ENCODE measurements at regions not wholly inside any gene's neighbourhood (a gene's known extent, or its start where the extent isn't known, plus 50 kb on each side); places are given as distances from the start of the nearest gene placed in this dataset.
"Not testable (repeated sequence)": the region's sequence is repeated elsewhere in the genome, so short reads cannot be mapped to it uniquely, and the experiment has no call there.

DNA sequence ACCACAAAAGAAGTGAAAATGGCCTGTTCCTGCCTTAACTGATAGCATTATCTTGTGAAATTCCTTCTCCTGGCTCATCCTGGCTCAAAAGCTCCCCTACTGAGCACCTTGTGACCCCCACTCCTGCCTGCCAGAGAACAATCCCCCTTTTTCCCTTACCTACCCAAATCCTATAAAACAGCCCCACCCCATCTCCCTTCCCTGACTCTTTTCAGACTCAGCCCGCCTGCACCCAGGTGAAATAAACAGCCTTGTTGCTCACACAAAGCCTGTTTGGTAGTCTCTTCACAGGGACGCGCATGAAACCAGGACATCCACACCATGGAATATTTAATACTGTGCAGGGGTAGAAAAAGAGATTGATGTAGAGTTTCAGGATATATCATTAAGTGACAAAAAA is 1677.0 kb downstream of the C4orf33 start:
- H3K4me1 ChIP-seq (ENCODE audit: control insufficient read depth in 2 of 2, insufficient read depth in 2 of 2, low read length in 2 of 2); H3K27ac ChIP-seq (ENCODE audit: low read length in 2 of 2); H3K4me2 ChIP-seq (replicated peaks; ENCODE audit: low read depth, low read length, poor library complexity, severe bottlenecking); DNase-seq; H3K9ac ChIP-seq (ENCODE audit: low read length); POLR2A ChIA-PET; H3K79me2 ChIP-seq (ENCODE audit: control insufficient read depth, insufficient read depth, low read length); CTCF ChIA-PET; H3K9me3 ChIP-seq (ENCODE audit: control extremely low read depth in 1 of 3, control insufficient read depth in 2 of 3, insufficient read depth in 1 of 3, low read length in 2 of 3); H3K27me3 Mint-ChIP-seq; ATAC-seq (ENCODE audit: low read depth); H2AFZ ChIP-seq (ENCODE audit: insufficient read depth, low read depth, low read length, poor library complexity, severe bottlenecking); intact Hi-C loops (cut with micrococcal nuclease); H4K20me1 ChIP-seq (ENCODE audit: control insufficient read depth, insufficient read depth, low read length, poor library complexity, severe bottlenecking); H3K27ac Mint-ChIP-seq; H3K9me3 Mint-ChIP-seq (ENCODE audit: insufficient read depth); H3K36me3 ChIP-seq (replicated peaks in 1 of 2; ENCODE audit: control extremely low read depth in 1 of 2, control insufficient read depth in 1 of 2, extremely low read depth in 1 of 2, insufficient read depth in 2 of 2, low read length in 1 of 2); H3K4me3 Mint-ChIP-seq; H3K4me1 Mint-ChIP-seq; H3K27me3 ChIP-seq (replicated peaks in 1 of 4; ENCODE audit: control extremely low read depth in 1 of 4, control insufficient read depth in 3 of 4, insufficient read depth in 4 of 4, low read length in 3 of 4); H3K4me3 ChIP-seq (ENCODE audit: control extremely low read depth in 1 of 5, extremely low read depth in 1 of 5, insufficient read depth in 1 of 5, low read depth in 2 of 5, low read length in 4 of 5): not testable (repeated sequence)
- WGBS (ENCODE audit: insufficient coverage): no CpG with 5 or more reads among the region's 3 CpGs

DNA sequence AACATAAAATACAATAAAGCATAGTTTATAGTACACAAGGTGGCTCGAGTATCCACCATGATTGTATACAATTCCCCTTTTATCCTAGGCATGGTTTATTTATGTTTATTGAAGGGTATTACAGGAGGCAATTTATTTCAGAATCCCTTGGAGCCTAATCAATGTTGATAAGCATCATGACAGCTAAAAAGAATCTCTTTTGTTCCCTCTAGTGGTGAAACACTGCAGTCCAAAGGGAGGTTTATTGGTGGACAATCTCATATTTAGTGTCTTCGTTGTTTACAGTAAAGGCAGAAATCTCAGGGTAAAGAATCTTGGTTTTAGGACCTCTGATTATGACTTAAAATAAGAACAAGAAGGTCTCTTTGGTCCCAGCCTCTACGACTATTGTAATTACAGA is 1712.5 kb downstream of the C4orf33 start:
- Histone ChIP-seq H3K27me3 (replicated peaks in 1 of 4; ENCODE audit: control extremely low read depth in 1 of 4, control insufficient read depth in 3 of 4, insufficient read depth in 4 of 4, low read length in 3 of 4) (no peaks in the 10 kb centered on the region), H4K20me1 (ENCODE audit: control insufficient read depth, insufficient read depth, low read length, poor library complexity, severe bottlenecking) (no peaks in the 10 kb centered on the region), H3K79me2 (ENCODE audit: control insufficient read depth, insufficient read depth, low read length) (no peaks in the 10 kb centered on the region), H3K9me3 (ENCODE audit: control extremely low read depth in 1 of 3, control insufficient read depth in 2 of 3, insufficient read depth in 1 of 3, low read length in 2 of 3) (no peaks in the 10 kb centered on the region), H2AFZ (ENCODE audit: insufficient read depth, low read depth, low read length, poor library complexity, severe bottlenecking) (no peak overlapping the region), H3K27ac (ENCODE audit: low read length in 2 of 2) (no peak overlapping the region), H3K4me2 (replicated peaks; ENCODE audit: low read depth, low read length, poor library complexity, severe bottlenecking) (no peak overlapping the region), H3K4me1 (ENCODE audit: control insufficient read depth in 2 of 2, insufficient read depth in 2 of 2, low read length in 2 of 2) (no peaks in the 10 kb centered on the region), H3K4me3 (ENCODE audit: control extremely low read depth in 1 of 5, extremely low read depth in 1 of 5, insufficient read depth in 1 of 5, low read depth in 2 of 5, low read length in 4 of 5) (no peak overlapping the region), H3K9ac (ENCODE audit: low read length) (no peak overlapping the region), H3K36me3 (replicated peaks in 1 of 2; ENCODE audit: control extremely low read depth in 1 of 2, control insufficient read depth in 1 of 2, extremely low read depth in 1 of 2, insufficient read depth in 2 of 2, low read length in 1 of 2) (no peaks in the 10 kb centered on the region)
- Mint-ChIP-seq H3K4me3 (no peak overlapping the region), H3K27ac (no peak overlapping the region), H3K4me1 (no peaks in the 10 kb centered on the region), H3K9me3 (ENCODE audit: insufficient read depth) (peaks cover 2% of the 10 kb centered on the region), H3K27me3 (no peaks in the 10 kb centered on the region)
- CTCF ChIA-PET: no interaction called here
- TF ChIP-seq, protein P1, sequence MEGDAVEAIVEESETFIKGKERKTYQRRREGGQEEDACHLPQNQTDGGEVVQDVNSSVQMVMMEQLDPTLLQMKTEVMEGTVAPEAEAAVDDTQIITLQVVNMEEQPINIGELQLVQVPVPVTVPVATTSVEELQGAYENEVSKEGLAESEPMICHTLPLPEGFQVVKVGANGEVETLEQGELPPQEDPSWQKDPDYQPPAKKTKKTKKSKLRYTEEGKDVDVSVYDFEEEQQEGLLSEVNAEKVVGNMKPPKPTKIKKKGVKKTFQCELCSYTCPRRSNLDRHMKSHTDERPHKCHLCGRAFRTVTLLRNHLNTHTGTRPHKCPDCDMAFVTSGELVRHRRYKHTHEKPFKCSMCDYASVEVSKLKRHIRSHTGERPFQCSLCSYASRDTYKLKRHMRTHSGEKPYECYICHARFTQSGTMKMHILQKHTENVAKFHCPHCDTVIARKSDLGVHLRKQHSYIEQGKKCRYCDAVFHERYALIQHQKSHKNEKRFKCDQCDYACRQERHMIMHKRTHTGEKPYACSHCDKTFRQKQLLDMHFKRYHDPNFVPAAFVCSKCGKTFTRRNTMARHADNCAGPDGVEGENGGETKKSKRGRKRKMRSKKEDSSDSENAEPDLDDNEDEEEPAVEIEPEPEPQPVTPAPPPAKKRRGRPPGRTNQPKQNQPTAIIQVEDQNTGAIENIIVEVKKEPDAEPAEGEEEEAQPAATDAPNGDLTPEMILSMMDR (IDR thresholded peaks at IDR 0.05): no peak
- TF ChIP-seq EZH2 (IDR thresholded peaks at IDR 0.05; ENCODE audit: borderline replicate concordance, insufficient read depth, low read depth, low read length, poor library complexity, severe bottlenecking): no peak
- no peak for DNase-seq
- no CpG with 5 or more reads among the region's 3 CpGs for WGBS (ENCODE audit: insufficient coverage)
- intact Hi-C loops (cut with micrococcal nuclease): no loop called here
- ATAC-seq (ENCODE audit: low read depth): no peak
- POLR2A ChIA-PET: no interaction called here

All from B cell (primary cell).